ENCODE measurements at regions not wholly inside any gene's neighbourhood (a gene's known extent, or its start where the extent isn't known, plus 50 kb on each side); places are given as distances from the start of the nearest gene placed in this dataset.

DNA sequence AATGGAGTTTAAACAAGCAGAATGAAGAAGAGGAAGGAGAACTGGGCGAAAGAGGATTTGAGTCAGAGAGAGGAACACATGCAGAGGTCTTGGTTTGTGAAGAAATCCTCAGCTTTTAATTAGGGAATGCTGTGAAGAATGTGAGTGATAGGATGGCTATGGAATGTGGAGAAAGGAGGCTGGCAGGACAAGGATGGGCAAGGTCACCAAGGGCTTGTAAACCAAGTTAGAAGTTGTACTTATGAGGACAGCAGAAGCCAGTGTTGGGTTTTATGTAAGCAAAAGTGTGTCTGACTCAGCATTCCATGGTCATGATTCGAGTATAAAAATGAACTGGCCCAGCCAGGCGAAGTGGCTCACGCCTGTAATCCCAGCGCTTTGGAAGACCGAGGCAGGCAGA is 60.0 kb upstream of the IL12A start:
- Histone ChIP-seq H2AFZ (no peak overlapping the region), H3K36me3 (ENCODE audit: insufficient read depth) (no peaks in the 10 kb centered on the region), H3K27me3 (ENCODE audit: insufficient read depth) (no peaks in the 10 kb centered on the region), H3K9me2 (ENCODE audit: insufficient read depth) (0 out of 2 replicates have a peak, but pooled peaks cover 8% of the 10 kb centered on the region), H3K4me1 (ENCODE audit: insufficient read depth) (no peaks in the 10 kb centered on the region), H3K4me3 (no peak overlapping the region), H4K20me1 (replicated peaks; ENCODE audit: insufficient read depth) (no peaks in the 10 kb centered on the region), H3F3A (replicated peaks; ENCODE audit: low read depth) (no peaks in the 10 kb centered on the region), H3K79me2 (replicated peaks; ENCODE audit: insufficient read depth) (no peaks in the 10 kb centered on the region), H3K27ac (ENCODE audit: low read depth) (no peak overlapping the region), H3K4me2 (no peak overlapping the region)
- no peak for DNase-seq (ENCODE audit: low spot score)
- no peak overlapping the region for H3K4me3 Mint-ChIP-seq
- no peaks in the 10 kb centered on the region; the same call in 2 of the 3 replicates for H3K4me1 Mint-ChIP-seq
- peaks cover 16% of the 10 kb centered on the region for H3K9me3 Mint-ChIP-seq
- no peak for TF ChIP-seq ZNF331 (CRISPR knock-in tag; IDR thresholded peaks at IDR 0.05; ENCODE audit: low read depth)
- TF ChIP-seq, protein P1, sequence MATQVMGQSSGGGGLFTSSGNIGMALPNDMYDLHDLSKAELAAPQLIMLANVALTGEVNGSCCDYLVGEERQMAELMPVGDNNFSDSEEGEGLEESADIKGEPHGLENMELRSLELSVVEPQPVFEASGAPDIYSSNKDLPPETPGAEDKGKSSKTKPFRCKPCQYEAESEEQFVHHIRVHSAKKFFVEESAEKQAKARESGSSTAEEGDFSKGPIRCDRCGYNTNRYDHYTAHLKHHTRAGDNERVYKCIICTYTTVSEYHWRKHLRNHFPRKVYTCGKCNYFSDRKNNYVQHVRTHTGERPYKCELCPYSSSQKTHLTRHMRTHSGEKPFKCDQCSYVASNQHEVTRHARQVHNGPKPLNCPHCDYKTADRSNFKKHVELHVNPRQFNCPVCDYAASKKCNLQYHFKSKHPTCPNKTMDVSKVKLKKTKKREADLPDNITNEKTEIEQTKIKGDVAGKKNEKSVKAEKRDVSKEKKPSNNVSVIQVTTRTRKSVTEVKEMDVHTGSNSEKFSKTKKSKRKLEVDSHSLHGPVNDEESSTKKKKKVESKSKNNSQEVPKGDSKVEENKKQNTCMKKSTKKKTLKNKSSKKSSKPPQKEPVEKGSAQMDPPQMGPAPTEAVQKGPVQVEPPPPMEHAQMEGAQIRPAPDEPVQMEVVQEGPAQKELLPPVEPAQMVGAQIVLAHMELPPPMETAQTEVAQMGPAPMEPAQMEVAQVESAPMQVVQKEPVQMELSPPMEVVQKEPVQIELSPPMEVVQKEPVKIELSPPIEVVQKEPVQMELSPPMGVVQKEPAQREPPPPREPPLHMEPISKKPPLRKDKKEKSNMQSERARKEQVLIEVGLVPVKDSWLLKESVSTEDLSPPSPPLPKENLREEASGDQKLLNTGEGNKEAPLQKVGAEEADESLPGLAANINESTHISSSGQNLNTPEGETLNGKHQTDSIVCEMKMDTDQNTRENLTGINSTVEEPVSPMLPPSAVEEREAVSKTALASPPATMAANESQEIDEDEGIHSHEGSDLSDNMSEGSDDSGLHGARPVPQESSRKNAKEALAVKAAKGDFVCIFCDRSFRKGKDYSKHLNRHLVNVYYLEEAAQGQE (IDR thresholded peaks at IDR 0.05; ENCODE audit: unreplicated experiment) = no peak
- TF ChIP-seq EZH2phosphoT487 (IDR thresholded peaks at IDR 0.05; ENCODE audit: unreplicated experiment) = no peak
- TF ChIP-seq, protein P2, sequence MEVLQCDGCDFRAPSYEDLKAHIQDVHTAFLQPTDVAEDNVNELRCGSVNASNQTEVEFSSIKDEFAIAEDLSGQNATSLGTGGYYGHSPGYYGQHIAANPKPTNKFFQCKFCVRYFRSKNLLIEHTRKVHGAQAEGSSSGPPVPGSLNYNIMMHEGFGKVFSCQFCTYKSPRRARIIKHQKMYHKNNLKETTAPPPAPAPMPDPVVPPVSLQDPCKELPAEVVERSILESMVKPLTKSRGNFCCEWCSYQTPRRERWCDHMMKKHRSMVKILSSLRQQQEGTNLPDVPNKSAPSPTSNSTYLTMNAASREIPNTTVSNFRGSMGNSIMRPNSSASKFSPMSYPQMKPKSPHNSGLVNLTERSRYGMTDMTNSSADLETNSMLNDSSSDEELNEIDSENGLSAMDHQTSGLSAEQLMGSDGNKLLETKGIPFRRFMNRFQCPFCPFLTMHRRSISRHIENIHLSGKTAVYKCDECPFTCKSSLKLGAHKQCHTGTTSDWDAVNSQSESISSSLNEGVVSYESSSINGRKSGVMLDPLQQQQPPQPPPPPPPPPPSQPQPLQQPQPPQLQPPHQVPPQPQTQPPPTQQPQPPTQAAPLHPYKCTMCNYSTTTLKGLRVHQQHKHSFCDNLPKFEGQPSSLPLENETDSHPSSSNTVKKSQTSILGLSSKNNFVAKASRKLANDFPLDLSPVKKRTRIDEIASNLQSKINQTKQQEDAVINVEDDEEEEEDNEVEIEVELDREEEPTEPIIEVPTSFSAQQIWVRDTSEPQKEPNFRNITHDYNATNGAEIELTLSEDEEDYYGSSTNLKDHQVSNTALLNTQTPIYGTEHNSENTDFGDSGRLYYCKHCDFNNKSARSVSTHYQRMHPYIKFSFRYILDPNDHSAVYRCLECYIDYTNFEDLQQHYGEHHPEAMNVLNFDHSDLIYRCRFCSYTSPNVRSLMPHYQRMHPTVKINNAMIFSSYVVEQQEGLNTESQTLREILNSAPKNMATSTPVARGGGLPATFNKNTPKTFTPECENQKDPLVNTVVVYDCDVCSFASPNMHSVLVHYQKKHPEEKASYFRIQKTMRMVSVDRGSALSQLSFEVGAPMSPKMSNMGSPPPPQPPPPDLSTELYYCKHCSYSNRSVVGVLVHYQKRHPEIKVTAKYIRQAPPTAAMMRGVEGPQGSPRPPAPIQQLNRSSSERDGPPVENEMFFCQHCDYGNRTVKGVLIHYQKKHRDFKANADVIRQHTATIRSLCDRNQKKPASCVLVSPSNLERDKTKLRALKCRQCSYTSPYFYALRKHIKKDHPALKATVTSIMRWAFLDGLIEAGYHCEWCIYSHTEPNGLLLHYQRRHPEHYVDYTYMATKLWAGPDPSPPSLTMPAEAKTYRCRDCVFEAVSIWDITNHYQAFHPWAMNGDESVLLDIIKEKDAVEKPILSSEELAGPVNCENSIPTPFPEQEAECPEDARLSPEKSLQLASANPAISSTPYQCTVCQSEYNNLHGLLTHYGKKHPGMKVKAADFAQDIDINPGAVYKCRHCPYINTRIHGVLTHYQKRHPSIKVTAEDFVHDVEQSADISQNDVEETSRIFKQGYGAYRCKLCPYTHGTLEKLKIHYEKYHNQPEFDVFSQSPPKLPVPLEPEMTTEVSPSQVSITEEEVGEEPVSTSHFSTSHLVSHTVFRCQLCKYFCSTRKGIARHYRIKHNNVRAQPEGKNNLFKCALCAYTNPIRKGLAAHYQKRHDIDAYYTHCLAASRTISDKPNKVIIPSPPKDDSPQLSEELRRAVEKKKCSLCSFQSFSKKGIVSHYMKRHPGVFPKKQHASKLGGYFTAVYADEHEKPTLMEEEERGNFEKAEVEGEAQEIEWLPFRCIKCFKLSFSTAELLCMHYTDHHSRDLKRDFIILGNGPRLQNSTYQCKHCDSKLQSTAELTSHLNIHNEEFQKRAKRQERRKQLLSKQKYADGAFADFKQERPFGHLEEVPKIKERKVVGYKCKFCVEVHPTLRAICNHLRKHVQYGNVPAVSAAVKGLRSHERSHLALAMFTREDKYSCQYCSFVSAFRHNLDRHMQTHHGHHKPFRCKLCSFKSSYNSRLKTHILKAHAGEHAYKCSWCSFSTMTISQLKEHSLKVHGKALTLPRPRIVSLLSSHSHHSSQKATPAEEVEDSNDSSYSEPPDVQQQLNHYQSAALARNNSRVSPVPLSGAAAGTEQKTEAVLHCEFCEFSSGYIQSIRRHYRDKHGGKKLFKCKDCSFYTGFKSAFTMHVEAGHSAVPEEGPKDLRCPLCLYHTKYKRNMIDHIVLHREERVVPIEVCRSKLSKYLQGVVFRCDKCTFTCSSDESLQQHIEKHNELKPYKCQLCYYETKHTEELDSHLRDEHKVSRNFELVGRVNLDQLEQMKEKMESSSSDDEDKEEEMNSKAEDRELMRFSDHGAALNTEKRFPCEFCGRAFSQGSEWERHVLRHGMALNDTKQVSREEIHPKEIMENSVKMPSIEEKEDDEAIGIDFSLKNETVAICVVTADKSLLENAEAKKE (CRISPR knock-in tag; IDR thresholded peaks at IDR 0.05) = no peak
- TF ChIP-seq CREB1 (CRISPR knock-in tag; IDR thresholded peaks at IDR 0.05; ENCODE audit: low read depth) = no peak
- TF ChIP-seq, protein P3, sequence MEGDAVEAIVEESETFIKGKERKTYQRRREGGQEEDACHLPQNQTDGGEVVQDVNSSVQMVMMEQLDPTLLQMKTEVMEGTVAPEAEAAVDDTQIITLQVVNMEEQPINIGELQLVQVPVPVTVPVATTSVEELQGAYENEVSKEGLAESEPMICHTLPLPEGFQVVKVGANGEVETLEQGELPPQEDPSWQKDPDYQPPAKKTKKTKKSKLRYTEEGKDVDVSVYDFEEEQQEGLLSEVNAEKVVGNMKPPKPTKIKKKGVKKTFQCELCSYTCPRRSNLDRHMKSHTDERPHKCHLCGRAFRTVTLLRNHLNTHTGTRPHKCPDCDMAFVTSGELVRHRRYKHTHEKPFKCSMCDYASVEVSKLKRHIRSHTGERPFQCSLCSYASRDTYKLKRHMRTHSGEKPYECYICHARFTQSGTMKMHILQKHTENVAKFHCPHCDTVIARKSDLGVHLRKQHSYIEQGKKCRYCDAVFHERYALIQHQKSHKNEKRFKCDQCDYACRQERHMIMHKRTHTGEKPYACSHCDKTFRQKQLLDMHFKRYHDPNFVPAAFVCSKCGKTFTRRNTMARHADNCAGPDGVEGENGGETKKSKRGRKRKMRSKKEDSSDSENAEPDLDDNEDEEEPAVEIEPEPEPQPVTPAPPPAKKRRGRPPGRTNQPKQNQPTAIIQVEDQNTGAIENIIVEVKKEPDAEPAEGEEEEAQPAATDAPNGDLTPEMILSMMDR (conservative IDR thresholded peaks at IDR 0.05; ENCODE audit: low read depth in 2 of 2) = no peak
- no peak for TF ChIP-seq ZNF114 (CRISPR knock-in tag; IDR thresholded peaks at IDR 0.05)
- TF ChIP-seq POLR2AphosphoS5 (IDR thresholded peaks at IDR 0.05; ENCODE audit: low read depth) = no peak
- TF ChIP-seq NANOG (IDR thresholded peaks at IDR 0.05; ENCODE audit: borderline replicate concordance) = no peak
- no peak for TF ChIP-seq EZH2 (IDR thresholded peaks at IDR 0.05; ENCODE audit: low read depth, unreplicated experiment)
- no peak for TF ChIP-seq STAT1 (IDR thresholded peaks at IDR 0.05; ENCODE audit: unreplicated experiment)
- TF ChIP-seq, protein P4, sequence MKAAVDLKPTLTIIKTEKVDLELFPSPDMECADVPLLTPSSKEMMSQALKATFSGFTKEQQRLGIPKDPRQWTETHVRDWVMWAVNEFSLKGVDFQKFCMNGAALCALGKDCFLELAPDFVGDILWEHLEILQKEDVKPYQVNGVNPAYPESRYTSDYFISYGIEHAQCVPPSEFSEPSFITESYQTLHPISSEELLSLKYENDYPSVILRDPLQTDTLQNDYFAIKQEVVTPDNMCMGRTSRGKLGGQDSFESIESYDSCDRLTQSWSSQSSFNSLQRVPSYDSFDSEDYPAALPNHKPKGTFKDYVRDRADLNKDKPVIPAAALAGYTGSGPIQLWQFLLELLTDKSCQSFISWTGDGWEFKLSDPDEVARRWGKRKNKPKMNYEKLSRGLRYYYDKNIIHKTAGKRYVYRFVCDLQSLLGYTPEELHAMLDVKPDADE (IDR thresholded peaks at IDR 0.05) = no peak
- no peak for TF ChIP-seq JUNB (IDR thresholded peaks at IDR 0.05; ENCODE audit: unreplicated experiment)
- ATAC-seq = no peak
- peaks cover 8% of the 10 kb centered on the region for H3K36me3 Mint-ChIP-seq (ENCODE audit: low read depth)
- H3K27ac Mint-ChIP-seq = no peak overlapping the region
- no peaks in the 10 kb centered on the region for H3K27me3 Mint-ChIP-seq (ENCODE audit: insufficient read depth, low read depth, poor library complexity)
